Astrocyte of the spinal cord (primary cell): ENCODE measurements at regions not wholly inside any gene's neighbourhood (a gene's known extent, or its start where the extent isn't known, plus 50 kb on each side); places are given as distances from the start of the nearest gene placed in this dataset.

Source experiments
- DNase-seq: peaks from one replicate; pipeline ENCODE4 v3.0.0; 2011; ENCODE audit warnings: low read depth, low spot score
- H3K4me3 ChIP-seq: 2 replicates; pipeline ENCODE4 v1.5.1; 2011; ENCODE audit warnings: low read depth, mild to moderate bottlenecking, low read length, moderate library complexity
- CTCF ChIP-seq: IDR thresholded peaks from 2 replicates; pipeline ENCODE4 v1.5.1; 2012; ENCODE audit warnings: low read depth, mild to moderate bottlenecking, low read length, inconsistent platforms
- in situ Hi-C: cut with HindIII; loops from 2 replicates; pipeline ENCODE4 v1.10.0; 2017; ENCODE audit warnings: low sequenced_read_pairs

DNA sequence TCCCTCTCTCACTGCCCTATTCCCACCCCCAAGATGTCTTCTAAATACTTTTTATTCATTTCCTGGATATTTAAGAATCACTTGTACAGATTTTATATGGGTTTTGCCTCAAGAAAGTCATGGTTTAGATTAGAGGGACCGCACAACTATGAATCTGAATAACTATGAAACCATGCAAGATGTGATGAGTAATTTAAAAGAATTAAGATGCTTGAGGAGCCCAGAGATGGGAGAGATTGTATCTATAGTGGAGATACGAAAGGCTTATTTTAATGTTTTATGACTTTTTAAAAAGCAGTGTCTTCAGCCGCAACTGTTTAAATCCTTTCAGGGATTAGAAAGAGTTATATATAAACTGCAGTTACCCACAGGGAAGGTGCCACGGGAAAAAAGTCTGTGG, 324.1 kb downstream of the LPIN1 start:
- no peak for DNase-seq
- no peak for TF ChIP-seq CTCF
- in situ Hi-C loops: no loop called here
- H3K4me3 ChIP-seq: no peak overlapping the region

- no peak overlapping the region for H3K4me3 ChIP-seq
- no peak for TF ChIP-seq CTCF
- in situ Hi-C loops: no loop called here
- no peak for DNase-seq
These were observed 324.9 kb downstream of the LPIN1 start for GRCh38 chr2:12071318-12071717.

DNA sequence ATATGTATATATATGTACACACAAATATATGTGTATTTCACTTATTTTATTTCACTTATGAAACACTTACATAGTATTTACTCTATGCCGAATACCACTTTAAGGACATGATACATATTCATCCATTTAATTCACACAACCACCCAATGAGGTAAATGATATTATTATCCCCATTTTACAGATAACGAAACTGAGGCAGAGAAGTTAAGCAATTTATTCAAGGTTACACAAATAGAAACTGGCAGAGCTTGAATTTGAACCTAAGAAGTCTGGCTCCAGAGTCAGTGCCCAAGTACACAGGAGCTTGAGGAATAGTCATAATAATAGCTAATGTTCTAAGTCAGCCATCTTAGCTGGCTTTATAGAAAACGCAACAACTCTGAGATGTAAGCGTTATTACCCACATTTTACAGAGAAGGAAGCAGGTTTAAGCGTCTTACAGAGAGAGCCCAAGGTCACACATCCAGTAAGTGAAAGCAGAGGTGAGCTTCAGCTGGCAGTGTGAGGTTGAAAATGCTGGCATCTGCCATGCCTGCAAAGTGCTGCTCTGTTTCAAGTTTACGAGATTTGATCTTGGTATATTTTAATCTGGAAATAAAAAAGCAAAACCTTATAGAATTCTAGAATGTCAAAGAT, 326.9 kb downstream of the LPIN1 start:
- DNase-seq: no peak
- H3K4me3 ChIP-seq: no peak overlapping the region
- TF ChIP-seq CTCF: no peak
- in situ Hi-C loops: no loop called here

GRCh38 chr2:12074126-12074844, 327.9 kb downstream of the LPIN1 start:
- DNase-seq: no peak
- TF ChIP-seq CTCF: no peak
- H3K4me3 ChIP-seq: no peak overlapping the region
- in situ Hi-C loops: no loop called here

DNA sequence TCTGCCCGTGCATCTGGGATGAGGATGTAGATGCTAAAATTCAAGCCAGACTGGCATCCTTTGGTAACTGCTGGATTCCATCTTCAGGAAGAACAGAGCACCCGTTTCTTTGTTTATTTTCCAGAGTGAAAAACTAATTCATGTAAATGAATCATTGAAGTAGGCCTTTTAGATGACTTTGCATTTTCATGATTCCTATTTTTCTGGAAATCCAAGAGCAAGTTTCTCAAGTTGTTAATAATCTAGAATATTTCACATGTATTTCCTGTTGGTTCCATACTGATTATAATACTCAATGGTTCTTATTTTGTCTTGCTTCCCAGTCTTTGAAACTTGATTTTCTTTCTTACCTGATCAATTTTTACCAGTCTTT, 328.4 kb downstream of the LPIN1 start:
- in situ Hi-C loops: no loop called here
- no peak for TF ChIP-seq CTCF
- no peak overlapping the region for H3K4me3 ChIP-seq
- DNase-seq: no peak

- no peak overlapping the region for H3K4me3 ChIP-seq
- in situ Hi-C loops: no loop called here
- no peak for TF ChIP-seq CTCF
- DNase-seq: no peak
These were observed 329.2 kb downstream of the LPIN1 start for GRCh38 chr2:12075603-12076002.
